ENCODE measurements at regions not wholly inside any gene's neighbourhood (a gene's known extent, or its start where the extent isn't known, plus 50 kb on each side); places are given as distances from the start of the nearest gene placed in this dataset.

GRCh38 chr18:11249391-11249790 is 100.0 kb upstream of the PIEZO2 start:
- peaks cover 5% of the 10 kb centered on the region for H3K4me1 ChIP-seq (ENCODE audit: insufficient read depth)
- peak overlapping the region; percentile 50 for H3K4me2 ChIP-seq
- H3K79me2 ChIP-seq = no peaks in the 10 kb centered on the region
- DNase-seq (ENCODE audit: low spot score) = no peak
- no peak overlapping the region for H3K4me3 ChIP-seq
- H3K9me3 ChIP-seq (ENCODE audit: low read depth) = no peaks in the 10 kb centered on the region
- H4K20me1 ChIP-seq (ENCODE audit: insufficient read depth, poor library complexity, severe bottlenecking) = no peaks in the 10 kb centered on the region
- no peaks in the 10 kb centered on the region for H3K36me3 ChIP-seq (replicated peaks; ENCODE audit: insufficient read depth, low read depth)
- TF ChIP-seq EZH2 (IDR thresholded peaks at IDR 0.05; ENCODE audit: borderline replicate concordance) (no peak), EZH2phosphoT487 (IDR thresholded peaks at IDR 0.05; ENCODE audit: low read depth, severe bottlenecking, unreplicated experiment) (no peak), CTCF (IDR thresholded peaks at IDR 0.05; ENCODE audit: poor library complexity) (no peak)
- 88% methylated on average over 2 of the region's 2 CpGs for WGBS (ENCODE audit: low lambda C conversion rate, missing lambda C conversion rate)
- no peaks in the 10 kb centered on the region for H3K9me2 ChIP-seq (replicated peaks; ENCODE audit: insufficient read depth)
- H3K27me3 ChIP-seq = no peaks in the 10 kb centered on the region
- no peak overlapping the region for H2AFZ ChIP-seq
- peak overlapping the region; percentile 4 for H3K27ac ChIP-seq

GRCh38 chr18:11247381-11247970 is 98.1 kb upstream of the PIEZO2 start:
- H3K4me3 ChIP-seq = no peak overlapping the region
- no peaks in the 10 kb centered on the region for H3K79me2 ChIP-seq

DNA sequence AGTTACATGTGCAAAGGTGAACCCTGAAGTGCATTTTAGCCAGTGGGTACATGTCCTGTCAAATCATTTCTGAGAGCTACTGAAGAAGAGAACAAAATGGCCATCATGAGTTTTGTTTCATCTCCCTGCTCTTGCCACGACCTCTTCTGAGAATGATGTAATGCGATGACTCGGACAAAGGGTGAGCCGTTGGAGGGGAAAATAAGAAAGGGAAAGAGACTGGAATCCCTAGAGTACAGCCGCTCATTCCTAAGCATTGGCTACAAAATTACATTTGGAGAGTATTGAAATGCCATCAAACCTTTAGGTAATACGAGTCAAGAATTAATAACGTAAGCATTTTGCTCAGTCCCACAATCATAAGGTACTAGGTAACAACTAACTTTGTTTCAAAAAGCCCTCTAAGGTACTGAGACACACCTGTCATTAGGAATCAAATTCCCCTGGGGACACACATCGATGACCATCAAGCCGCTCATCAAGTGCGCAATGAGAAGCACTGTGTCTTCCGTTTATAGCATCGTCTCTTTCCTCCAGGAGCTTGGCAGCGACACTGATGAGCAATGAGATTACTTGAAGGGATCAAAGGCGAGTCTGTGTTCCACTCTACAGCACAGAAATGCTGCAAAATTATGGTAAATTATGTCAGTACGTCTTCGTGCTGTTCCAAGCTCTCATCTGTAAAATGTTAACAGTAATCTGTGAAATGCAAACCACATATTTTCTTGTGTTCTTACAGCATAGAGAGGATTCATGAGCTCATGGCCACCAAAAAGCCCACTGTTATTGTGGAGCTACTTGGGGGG is 97.3 kb upstream of the PIEZO2 start:
- Histone ChIP-seq H3K9me2 (replicated peaks; ENCODE audit: insufficient read depth) (no peaks in the 10 kb centered on the region), H3K27me3 (no peaks in the 10 kb centered on the region), H2AFZ (no peak overlapping the region), H3K4me3 (no peak overlapping the region), H3K9me3 (ENCODE audit: low read depth) (no peaks in the 10 kb centered on the region), H4K20me1 (ENCODE audit: insufficient read depth, poor library complexity, severe bottlenecking) (no peaks in the 10 kb centered on the region), H3K79me2 (no peaks in the 10 kb centered on the region), H3K4me2 (no peak overlapping the region), H3K4me1 (ENCODE audit: insufficient read depth) (peaks cover 5% of the 10 kb centered on the region), H3K27ac (no peak overlapping the region), H3K36me3 (replicated peaks; ENCODE audit: insufficient read depth, low read depth) (no peaks in the 10 kb centered on the region)
- TF ChIP-seq EZH2phosphoT487 (IDR thresholded peaks at IDR 0.05; ENCODE audit: low read depth, severe bottlenecking, unreplicated experiment) (no peak), CTCF (IDR thresholded peaks at IDR 0.05; ENCODE audit: poor library complexity) (no peak), EZH2 (IDR thresholded peaks at IDR 0.05; ENCODE audit: borderline replicate concordance) (no peak)
- DNase-seq (ENCODE audit: low spot score) = no peak
- 88% methylated on average over 16 of the region's 16 CpGs for WGBS (ENCODE audit: low lambda C conversion rate, missing lambda C conversion rate)

More at GRCh38 chr18:11247381-11247970, 98.1 kb upstream of the PIEZO2 start:
- Histone ChIP-seq H4K20me1 (ENCODE audit: insufficient read depth, poor library complexity, severe bottlenecking) (no peaks in the 10 kb centered on the region), H3K4me1 (ENCODE audit: insufficient read depth) (peaks cover 5% of the 10 kb centered on the region), H2AFZ (no peak overlapping the region), H3K27me3 (no peaks in the 10 kb centered on the region), H3K9me2 (replicated peaks; ENCODE audit: insufficient read depth) (no peaks in the 10 kb centered on the region), H3K36me3 (replicated peaks; ENCODE audit: insufficient read depth, low read depth) (no peaks in the 10 kb centered on the region), H3K9me3 (ENCODE audit: low read depth) (no peaks in the 10 kb centered on the region), H3K27ac (no peak overlapping the region), H3K4me2 (no peak overlapping the region)
- DNase-seq (ENCODE audit: low spot score) = no peak
- TF ChIP-seq CTCF (IDR thresholded peaks at IDR 0.05; ENCODE audit: poor library complexity) (no peak), EZH2phosphoT487 (IDR thresholded peaks at IDR 0.05; ENCODE audit: low read depth, severe bottlenecking, unreplicated experiment) (no peak), EZH2 (IDR thresholded peaks at IDR 0.05; ENCODE audit: borderline replicate concordance) (no peak)

Data from hepatocyte (in vitro differentiated cells).